GM04503 (cell line): ENCODE measurements at regions not wholly inside any gene's neighbourhood (a gene's known extent, or its start where the extent isn't known, plus 50 kb on each side); places are given as distances from the start of the nearest gene placed in this dataset.
A peak's percentile ranks its signal among the peaks of the same experiment; 100 is the strongest.

Experiments
- DNase-seq: peaks from one replicate; pipeline ENCODE4 v3.0.0-alpha.2; 2012; ENCODE audit warnings: low read depth

DNA sequence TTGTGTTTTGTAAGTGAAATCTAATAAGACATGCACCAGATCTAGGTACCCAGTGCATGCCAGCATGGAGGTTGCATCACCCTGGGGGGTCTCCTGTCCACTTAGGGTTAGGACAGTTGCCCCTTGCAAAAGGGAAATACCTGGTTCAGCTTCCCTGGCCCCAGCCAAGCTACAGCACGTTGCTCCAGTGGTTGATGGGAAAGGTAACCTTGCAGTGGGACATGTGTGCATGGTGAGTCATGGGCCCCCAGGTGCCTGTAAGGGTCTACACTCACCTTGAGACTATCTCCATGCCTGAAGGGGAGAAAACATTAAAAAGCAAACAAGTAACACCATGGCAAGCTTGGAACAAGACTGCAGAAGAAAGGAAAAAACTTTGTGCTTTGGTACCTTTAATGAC is 143.9 kb downstream of the LSM5 start:
- DNase-seq, result no peak

DNA sequence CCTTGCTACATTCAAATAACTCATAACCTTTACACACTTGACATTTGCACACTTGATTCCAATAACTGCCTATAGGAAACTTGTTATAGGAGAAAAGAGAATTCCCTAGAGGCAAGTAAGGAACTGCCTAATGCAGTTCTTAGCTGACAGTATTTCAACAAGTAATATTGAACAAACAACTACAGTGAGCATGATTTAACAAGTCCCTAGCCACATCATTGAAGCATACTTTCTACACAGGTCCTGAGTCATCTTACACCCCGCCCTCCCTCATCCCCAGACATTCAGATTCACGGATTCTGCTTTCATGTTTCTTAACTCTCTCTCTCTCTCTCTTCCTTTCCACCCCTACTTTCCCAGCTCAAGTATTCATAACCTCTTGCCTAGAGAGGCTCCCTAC is 153.5 kb downstream of the LSM5 start:
- DNase-seq, result no peak

- DNase-seq, result peak; percentile 7
These were observed 155.1 kb downstream of the LSM5 start for GRCh38 chr7:32335107-32335506.

GRCh38 chr7:32330602-32331001 is 159.6 kb downstream of the LSM5 start:
- DNase-seq, result no peak

DNA sequence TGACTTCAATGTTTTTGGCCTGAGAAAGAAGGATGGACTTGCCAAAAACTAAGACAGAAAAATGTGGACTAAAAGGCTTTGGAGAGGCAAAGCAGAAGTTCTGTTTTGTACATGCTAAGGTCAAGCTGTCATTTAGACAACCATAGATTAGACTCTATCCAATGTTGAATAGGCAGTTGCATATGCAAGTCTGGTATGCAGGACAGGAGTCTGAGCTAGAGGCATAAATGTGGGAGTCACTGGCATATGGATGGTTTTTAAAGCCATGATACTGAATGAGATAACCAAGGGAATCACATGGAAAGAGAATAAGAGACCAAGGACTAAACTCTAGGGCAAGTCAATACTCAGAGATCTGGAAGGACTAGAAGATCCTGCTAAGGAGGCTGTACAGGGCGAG is 164.1 kb downstream of the LSM5 start:
- no peak for DNase-seq

DNA sequence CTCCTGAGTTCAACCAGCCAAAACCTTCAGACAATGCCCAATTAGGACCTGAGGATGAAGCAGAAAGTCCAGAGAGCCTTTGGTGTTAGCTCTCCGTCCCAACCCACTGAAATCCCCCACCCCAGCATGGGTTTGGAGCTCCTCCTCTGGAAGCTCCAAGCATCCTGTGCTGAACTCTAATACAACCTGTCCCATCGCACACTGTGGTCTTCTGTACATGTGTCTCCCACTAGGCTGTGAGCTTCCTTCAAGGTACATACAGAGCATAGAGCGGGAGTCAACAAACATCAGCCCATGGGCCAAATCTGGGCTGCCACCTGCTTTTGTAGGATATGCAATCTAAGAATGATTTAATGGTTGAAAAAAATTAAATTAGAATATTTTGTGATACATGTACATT is 166.5 kb downstream of the LSM5 start:
- no peak for DNase-seq

DNA sequence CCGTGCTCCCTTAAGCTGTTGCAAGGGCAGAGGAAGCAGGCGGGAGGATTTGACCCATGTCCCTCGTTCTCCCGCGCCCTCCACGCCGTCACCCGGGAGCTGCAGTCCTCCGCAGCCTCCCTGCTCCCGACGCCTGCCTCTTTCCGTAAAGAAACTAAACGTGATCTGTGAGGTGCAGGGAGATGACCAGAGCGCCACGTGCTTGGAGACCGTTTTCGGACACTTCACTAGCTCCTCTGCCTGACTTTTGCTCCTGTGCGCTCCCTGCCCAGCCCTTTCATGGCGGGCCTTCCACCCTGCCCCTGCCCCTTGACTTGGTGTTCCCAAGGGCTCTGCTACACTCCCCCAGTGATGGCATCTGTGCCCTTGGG is 171.2 kb downstream of the LSM5 start:
- no peak for DNase-seq

GRCh38 chr7:32318300-32319011 is 171.7 kb downstream of the LSM5 start:
- DNase-seq, result no peak

DNA sequence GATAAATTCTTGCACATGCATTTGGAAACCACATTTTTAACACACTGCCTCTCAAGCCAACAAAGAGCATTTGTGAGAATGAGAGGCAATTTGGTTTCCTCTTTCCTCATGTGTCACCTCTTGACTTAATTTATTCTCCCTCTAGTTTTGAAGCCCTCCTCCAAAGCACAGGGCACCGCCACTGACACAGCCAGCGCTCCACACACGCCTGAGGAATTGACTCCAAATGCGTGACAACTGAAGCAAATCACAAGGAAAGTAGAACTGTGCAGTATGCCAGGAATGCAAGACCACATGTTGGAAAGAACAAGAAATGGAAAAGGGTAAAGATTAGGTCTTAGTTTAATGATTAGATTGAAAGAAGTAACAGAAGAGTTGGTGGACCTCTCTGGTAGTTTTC is 173.3 kb downstream of the LSM5 start:
- no peak for DNase-seq

GRCh38 chr7:32314761-32315160 is 175.4 kb downstream of the LSM5 start:
- no peak for DNase-seq

- DNase-seq, result no peak
These were observed 188.8 kb downstream of the LSM5 start for GRCh38 chr7:32301427-32301826.

GRCh38 chr7:32299133-32299702 is 191.0 kb downstream of the LSM5 start:
- DNase-seq, result no peak

DNA sequence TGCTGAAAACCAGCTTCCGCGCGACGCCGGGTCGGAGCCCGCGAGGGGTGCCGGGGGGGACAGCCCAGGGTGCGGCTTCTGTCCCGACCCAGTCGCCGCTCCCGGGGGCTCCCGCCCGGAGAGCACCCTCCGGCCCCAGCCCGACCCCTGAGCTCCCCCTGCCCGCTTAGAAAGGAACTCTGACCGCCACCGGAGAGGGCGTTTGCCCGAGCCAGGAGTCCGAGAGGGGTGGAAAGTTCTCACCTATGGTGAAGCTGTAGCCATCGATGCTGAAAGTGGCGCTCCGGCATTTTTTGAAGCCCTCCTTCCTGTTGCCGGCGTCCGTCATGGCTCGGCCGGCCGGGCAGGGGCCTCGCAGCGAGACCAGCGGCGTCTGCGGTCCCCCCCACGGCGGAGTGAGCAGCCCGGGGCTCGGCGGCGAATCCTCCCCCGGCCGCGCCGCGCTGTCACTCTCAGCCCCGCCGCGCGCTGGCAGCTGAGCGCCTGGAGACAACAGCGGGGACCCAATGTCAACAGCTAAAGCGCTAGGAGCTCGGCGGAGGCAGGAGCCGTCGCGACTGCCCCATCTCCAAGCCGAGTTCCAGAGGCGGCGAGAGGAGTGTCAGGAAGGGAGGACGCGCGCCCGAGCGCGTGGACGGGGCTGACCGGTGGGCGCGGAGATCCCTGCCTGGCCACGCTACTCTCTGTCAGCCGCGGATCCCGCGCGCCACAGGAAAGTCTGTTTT is 191.6 kb downstream of the LSM5 start:
- no peak for DNase-seq

GRCh38 chr7:32293833-32294232 is 196.3 kb downstream of the LSM5 start:
- no peak for DNase-seq

DNA sequence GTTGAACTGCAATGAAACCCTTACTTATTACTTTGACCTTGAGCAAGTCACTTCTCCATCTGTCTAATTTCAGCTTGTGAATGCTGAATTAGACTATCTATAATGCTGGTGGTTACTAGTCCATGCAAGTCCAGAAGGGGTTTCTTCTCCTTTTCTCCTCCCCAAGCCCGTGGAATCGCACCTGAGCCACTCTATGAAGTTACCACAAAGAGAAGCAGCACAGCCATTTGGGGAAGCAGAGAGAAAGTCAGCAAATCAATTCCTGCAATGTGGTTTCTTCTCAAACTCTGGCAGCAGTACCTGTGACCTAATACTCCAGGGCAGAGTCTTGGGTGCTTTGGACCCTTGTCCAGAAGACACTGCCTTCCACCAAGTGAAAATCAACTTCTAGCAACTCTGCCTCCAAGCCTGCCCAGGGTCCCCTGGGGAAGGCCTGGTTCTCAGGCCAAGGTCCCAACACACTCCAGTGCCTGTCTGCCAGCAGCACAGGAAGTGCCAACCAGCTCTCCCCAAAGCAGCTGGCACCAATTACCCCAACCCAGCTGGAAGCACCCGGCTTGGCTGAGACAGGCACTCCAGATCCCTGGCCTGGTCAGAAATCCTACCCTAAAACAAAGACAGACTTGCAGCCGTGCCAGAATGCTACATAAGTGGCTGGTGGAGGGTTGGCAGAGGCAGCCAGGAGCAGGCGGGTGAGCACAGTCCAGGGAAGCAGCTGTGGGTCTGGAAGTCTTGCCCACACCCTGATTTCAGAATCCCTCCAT is 200.3 kb downstream of the LSM5 start:
- DNase-seq, result no peak

DNA sequence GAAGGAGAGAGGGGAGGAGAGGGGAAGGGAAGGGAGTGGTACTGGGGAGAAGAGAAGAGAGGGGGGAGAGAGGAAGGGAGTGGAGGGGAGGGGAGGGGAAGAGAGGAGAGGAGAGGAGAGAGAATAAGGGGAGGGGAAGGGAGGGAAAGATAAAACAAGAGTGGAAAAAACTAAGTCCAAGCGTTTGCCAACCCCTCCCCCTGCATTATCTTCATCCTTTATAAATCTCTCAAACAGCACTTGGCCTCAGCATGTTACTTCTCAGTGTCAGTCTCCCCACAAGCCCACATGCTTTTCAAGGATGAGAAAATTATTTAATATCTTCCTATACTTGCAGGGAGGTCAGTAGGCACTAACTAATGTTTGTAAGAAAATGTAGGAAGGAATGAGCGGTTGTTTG is 204.5 kb downstream of the LSM5 start:
- no peak for DNase-seq

GRCh38 chr7:32283546-32283945 is 206.6 kb downstream of the LSM5 start:
- DNase-seq, result no peak

GRCh38 chr7:32279500-32279899 is 209.3 kb upstream of the PDE1C start:
- DNase-seq, result no peak

- no peak for DNase-seq
These were observed 205.2 kb upstream of the PDE1C start for GRCh38 chr7:32275216-32276009.

DNA sequence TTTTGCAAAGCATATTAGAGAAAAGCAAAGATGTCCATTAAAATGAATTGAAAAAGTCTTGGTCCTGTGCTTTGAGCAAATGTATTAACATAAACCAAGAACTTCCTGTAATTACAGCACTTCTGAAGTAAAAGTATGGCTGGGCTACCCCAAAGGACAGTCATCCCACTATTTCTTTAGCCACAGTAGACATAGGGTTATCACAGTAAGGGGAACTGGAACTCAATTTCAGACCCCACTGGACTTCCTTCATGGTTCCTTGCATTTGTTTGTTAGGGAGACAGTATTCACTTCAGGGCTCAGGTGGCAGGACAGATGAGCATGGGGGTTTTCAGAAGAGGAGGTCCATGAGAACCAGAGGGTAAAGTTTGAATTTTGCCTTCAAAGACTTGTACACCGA is 203.1 kb upstream of the PDE1C start:
- no peak for DNase-seq

DNA sequence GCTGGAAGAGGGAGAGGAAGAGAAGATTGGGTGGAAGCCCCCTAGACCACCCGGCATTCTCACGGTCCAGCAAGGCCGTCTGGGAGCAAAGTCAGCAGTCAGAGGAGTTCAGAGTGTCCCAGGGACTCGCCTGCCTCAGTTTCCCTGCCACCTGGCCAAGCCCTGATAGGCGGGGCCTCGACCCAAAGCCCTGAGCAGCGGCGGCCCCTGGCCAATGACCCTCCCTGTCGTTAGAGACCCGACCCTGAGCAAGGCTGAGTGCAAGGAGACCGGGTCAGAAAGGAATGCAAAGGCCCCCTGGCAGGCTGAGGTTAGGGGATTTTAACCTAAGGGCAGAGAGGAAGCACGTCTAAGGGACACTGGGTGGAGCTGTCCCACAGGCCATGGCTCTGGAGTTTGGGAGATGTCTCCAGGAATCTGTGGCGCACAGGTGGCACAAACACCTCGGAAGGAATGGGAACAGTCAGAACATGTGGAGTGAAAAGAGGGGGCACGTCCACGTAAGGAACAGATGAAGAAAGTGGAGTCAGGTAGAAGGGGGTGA is 196.8 kb upstream of the PDE1C start:
- no peak for DNase-seq
